Endothelial cell of umbilical vein (primary cell): ENCODE measurements at regions not wholly inside any gene's neighbourhood (a gene's known extent, or its start where the extent isn't known, plus 50 kb on each side); places are given as distances from the start of the nearest gene placed in this dataset.

ENCODE experiments used
- BruUV-seq: library from RNA; stranded (reverse); fragments of 400-500 nt; replicated peaks from 2 replicates; lab custom pipeline; 2021; lab: Mats Ljungman, UMichigan
- CTCF ChIA-PET: fragments of 300-600, 350-600 bp; sonication (Branson Sonifier 250); formaldehyde crosslinking; loops from one replicate; lab custom pipeline; 2021; ENCODE audit warnings: antibody characterized with exemption, inconsistent platforms; lab: Charles Lee
- POLR2A ChIA-PET: fragments of 300-600, 350-600 bp; sonication (Branson Sonifier 250); formaldehyde crosslinking; loops from one replicate; lab custom pipeline; 2021; ENCODE audit warnings: antibody characterized with exemption, inconsistent platforms; lab: Charles Lee
- DNase-seq: peaks from one replicate; pipeline ENCODE4 v3.0.0-alpha.2; 2011; ENCODE audit warnings: low read depth, low spot score
- FAIRE-seq: peaks from 2 replicates; lab custom pipeline; 2011; peaks lifted over from hg19 to GRCh38; lab: Jason Lieb, UNC
- H2AFZ ChIP-seq: 2 replicates; pipeline ENCODE4 v1.6.0; 2012; ENCODE audit warnings: low read depth, low read length, control low read depth, inconsistent platforms
- H3K27ac ChIP-seq: 2 replicates; pipeline ENCODE4 v1.5.1; 2011; ENCODE audit warnings: low read depth, mild to moderate bottlenecking, control low read depth, low read length, moderate library complexity; ENCODE audit not compliant: insufficient read depth
- H3K27me3 ChIP-seq, 2 experiments: 2 replicates each; pipeline versions ENCODE4 v1.6.0 to v1.6.1; 2011; ENCODE audit warnings: low read length in 2 of 2, mixed read lengths in 1 of 2; ENCODE audit not compliant: control insufficient read depth in 2 of 2, insufficient read depth in 2 of 2
- H3K36me3 ChIP-seq, 2 experiments: 2 replicates in 1 of 2; 3 replicates in 1 of 2; pipeline ENCODE4 v1.5.1; 2011; ENCODE audit warnings: low read length in 2 of 2, mild to moderate bottlenecking in 1 of 2, moderate library complexity in 1 of 2; ENCODE audit not compliant: control insufficient read depth in 2 of 2, insufficient read depth in 2 of 2; ENCODE audit errors: extremely low read depth in 1 of 2
- H3K4me1 ChIP-seq: 3 replicates; pipeline ENCODE4 v1.5.1; 2011; ENCODE audit warnings: mild to moderate bottlenecking, low read length; ENCODE audit not compliant: control insufficient read depth, insufficient read depth; ENCODE audit errors: extremely low read depth
- H3K4me2 ChIP-seq: 2 replicates; pipeline ENCODE4 v1.6.1; 2011; ENCODE audit warnings: low read length, control low read depth, mixed read lengths; ENCODE audit not compliant: insufficient read depth
- H3K4me3 ChIP-seq, 3 experiments: fragments of 200-600 bp in 1 of 3; sonication (generic), shearing (Covaris generic) in 1 of 3; replicated peaks in 1 of 3; 2 replicates each; pipeline ENCODE4 v1.5.1; 2011 to 2016; ENCODE audit warnings: control low read depth in 3 of 3, low read length in 3 of 3, mild to moderate bottlenecking in 2 of 3, inconsistent platforms in 1 of 3, low read depth in 1 of 3, moderate library complexity in 1 of 3; ENCODE audit not compliant: insufficient read depth in 1 of 3
- H3K79me2 ChIP-seq: 2 replicates; pipeline ENCODE4 v1.6.0; 2012; ENCODE audit warnings: low read length, inconsistent platforms; ENCODE audit not compliant: control insufficient read depth, insufficient read depth
- H3K9ac ChIP-seq: replicated peaks from 2 replicates; pipeline ENCODE3; 2011; ENCODE audit warnings: low read length, control low read depth; ENCODE audit not compliant: insufficient read depth; ENCODE audit errors: extremely low read depth
- H3K9me1 ChIP-seq: replicated peaks from 3 replicates; pipeline ENCODE4 v1.6.0; 2011; ENCODE audit warnings: mild to moderate bottlenecking, low read length; ENCODE audit not compliant: control insufficient read depth, insufficient read depth; ENCODE audit errors: extremely low read depth
- H3K9me3 ChIP-seq: replicated peaks from 2 replicates; pipeline ENCODE4 v1.5.1; 2012; ENCODE audit warnings: low read length, inconsistent platforms; ENCODE audit not compliant: control insufficient read depth, insufficient read depth
- H4K20me1 ChIP-seq: replicated peaks from 2 replicates; pipeline ENCODE3; 2011; ENCODE audit warnings: mild to moderate bottlenecking, low read length; ENCODE audit not compliant: control insufficient read depth, insufficient read depth; ENCODE audit errors: extremely low read depth
- EZH2 ChIP-seq: IDR thresholded peaks from 2 replicates; pipeline ENCODE4 v1.6.1; 2012; ENCODE audit warnings: borderline replicate concordance, low read depth, mild to moderate bottlenecking, moderate library complexity, low read length, inconsistent platforms; ENCODE audit not compliant: severe bottlenecking
- FOS ChIP-seq: IDR thresholded peaks from 2 replicates; pipeline ENCODE4 v1.6.1; 2011; ENCODE audit warnings: mild to moderate bottlenecking, low read length, moderate library complexity, borderline replicate concordance; ENCODE audit not compliant: insufficient read depth
- GATA2 ChIP-seq: IDR thresholded peaks from 2 replicates; pipeline ENCODE4 v1.7.0; 2011; ENCODE audit warnings: low read depth, mild to moderate bottlenecking, moderate library complexity, mixed read lengths, low read length; ENCODE audit not compliant: insufficient read length, insufficient read depth
- JUN ChIP-seq: IDR thresholded peaks from 2 replicates; pipeline ENCODE4 v1.6.1; 2011; ENCODE audit warnings: borderline replicate concordance, low read depth; ENCODE audit not compliant: insufficient read length, insufficient read depth
- MYC ChIP-seq: IDR thresholded peaks from one replicate; pipeline ENCODE4 v1.6.1; 2011; ENCODE audit warnings: mild to moderate bottlenecking, low read depth, low read length
- POLR2A ChIP-seq: IDR thresholded peaks from 2 replicates; pipeline ENCODE4 v1.6.1; 2012; ENCODE audit warnings: low read depth, mild to moderate bottlenecking, control low read depth, low read length
- POLR2AphosphoS5 ChIP-seq: IDR thresholded peaks from 2 replicates; pipeline ENCODE4 v1.6.1; 2012; ENCODE audit warnings: low read depth, mild to moderate bottlenecking, control low read depth, low read length, moderate library complexity; ENCODE audit not compliant: insufficient read depth
- dilution Hi-C: fragments of 300-500 bp; cut with MboI; formaldehyde crosslinking; loops from one replicate; pipeline ENCODE4 v1.15.0; 2019; ENCODE audit warnings: low sequenced_read_pairs; ENCODE audit not compliant: extremely low pct_ligation_motif_present
- intact Hi-C: fragments of 100-400 bp; cut with micrococcal nuclease; formaldehyde crosslinking; loops from one replicate; pipeline ENCODE4 v1.10.0; 2022
- TF ChIP-seq, protein P1 (sequence below), 2 donors: IDR thresholded peaks; 1 replicate in 1 of 2; 2 replicates in 1 of 2; pipeline ENCODE4 v1.5.1; 2011; ENCODE audit warnings: low read length in 2 of 2, mild to moderate bottlenecking in 2 of 2, moderate library complexity in 2 of 2, control low read depth in 1 of 2, inconsistent platforms in 1 of 2, low read depth in 1 of 2; ENCODE audit not compliant: insufficient read depth in 1 of 2; ENCODE audit errors: extremely low read depth in 1 of 2
- TF ChIP-seq, protein P2 (sequence below): IDR thresholded peaks from 2 replicates; pipeline ENCODE4 v1.6.1; 2011; ENCODE audit not compliant: insufficient read depth, insufficient read length

DNA sequence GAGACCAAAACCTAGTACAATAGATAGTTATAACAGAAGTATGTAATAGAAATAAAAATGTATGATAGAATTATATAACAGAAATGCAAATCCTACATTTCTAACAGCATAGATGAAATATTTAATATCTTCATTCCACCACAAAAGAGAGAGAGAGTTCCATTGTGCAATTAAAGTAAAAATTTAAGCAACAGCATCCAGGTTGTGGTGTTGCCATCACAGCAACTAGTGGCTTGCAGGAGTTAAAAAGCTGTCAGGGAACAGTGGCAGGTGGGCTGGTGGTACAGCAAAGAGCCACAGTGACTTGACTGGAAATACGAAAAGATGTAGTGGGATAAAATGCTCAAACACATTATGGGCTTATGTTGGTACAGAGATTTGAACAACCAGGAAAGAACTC is 57.1 kb upstream of the MDM1 start:
- Histone ChIP-seq H3K9me3 (no peaks in the 10 kb centered on the region), H3K4me1 (no peaks in the 10 kb centered on the region), H2AFZ (no peak overlapping the region), H3K9ac (no peak overlapping the region), H3K9me1 (no peaks in the 10 kb centered on the region), H3K27me3 (peaks cover 2 to 17% of the 10 kb centered on the region in 2 experiments), H3K4me3 (no peak overlapping the region), H3K36me3 (no peaks in the 10 kb centered on the region), H3K4me2 (no peak overlapping the region), H4K20me1 (no peaks in the 10 kb centered on the region), H3K79me2 (no peaks in the 10 kb centered on the region), H3K27ac (no peak overlapping the region)
- FAIRE-seq (no peak), DNase-seq (no peak)
- TF ChIP-seq, protein P1, sequence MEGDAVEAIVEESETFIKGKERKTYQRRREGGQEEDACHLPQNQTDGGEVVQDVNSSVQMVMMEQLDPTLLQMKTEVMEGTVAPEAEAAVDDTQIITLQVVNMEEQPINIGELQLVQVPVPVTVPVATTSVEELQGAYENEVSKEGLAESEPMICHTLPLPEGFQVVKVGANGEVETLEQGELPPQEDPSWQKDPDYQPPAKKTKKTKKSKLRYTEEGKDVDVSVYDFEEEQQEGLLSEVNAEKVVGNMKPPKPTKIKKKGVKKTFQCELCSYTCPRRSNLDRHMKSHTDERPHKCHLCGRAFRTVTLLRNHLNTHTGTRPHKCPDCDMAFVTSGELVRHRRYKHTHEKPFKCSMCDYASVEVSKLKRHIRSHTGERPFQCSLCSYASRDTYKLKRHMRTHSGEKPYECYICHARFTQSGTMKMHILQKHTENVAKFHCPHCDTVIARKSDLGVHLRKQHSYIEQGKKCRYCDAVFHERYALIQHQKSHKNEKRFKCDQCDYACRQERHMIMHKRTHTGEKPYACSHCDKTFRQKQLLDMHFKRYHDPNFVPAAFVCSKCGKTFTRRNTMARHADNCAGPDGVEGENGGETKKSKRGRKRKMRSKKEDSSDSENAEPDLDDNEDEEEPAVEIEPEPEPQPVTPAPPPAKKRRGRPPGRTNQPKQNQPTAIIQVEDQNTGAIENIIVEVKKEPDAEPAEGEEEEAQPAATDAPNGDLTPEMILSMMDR (IDR thresholded peaks at IDR 0.05; ENCODE audit: extremely low read depth in 1 of 2, insufficient read depth in 1 of 2, low read depth in 1 of 2, low read length in 2 of 2): no peak
- TF ChIP-seq MYC (no peak), EZH2 (no peak), POLR2A (no peak), GATA2 (no peak)
- POLR2A ChIA-PET: no interaction called here
- no TSS peak for BruUV-seq
- dilution Hi-C loops (no loop called here), intact Hi-C loops (no loop called here)
- CTCF ChIA-PET: no interaction called here

GRCh38 chr12:68391937-68392336 is 59.8 kb upstream of the MDM1 start:
- Histone ChIP-seq H3K9me1 (no peaks in the 10 kb centered on the region), H3K4me2 (no peak overlapping the region), H3K79me2 (no peaks in the 10 kb centered on the region), H3K27me3 (no peaks in the 10 kb centered on the region), H4K20me1 (no peaks in the 10 kb centered on the region), H3K27ac (no peak overlapping the region), H3K36me3 (no peaks in the 10 kb centered on the region), H3K4me1 (no peaks in the 10 kb centered on the region), H3K9me3 (no peaks in the 10 kb centered on the region), H3K9ac (no peak overlapping the region), H3K4me3 (no peak overlapping the region), H2AFZ (no peak overlapping the region)
- ChIA-PET CTCF (interaction anchor here (1.2 to 2.2 kb wide), 3 partner anchors 11 to 14 kb away, joined by 3 to 6 read pairs (median 4); no protein-coding TSS in a partner anchor), POLR2A (no interaction called here)
- FAIRE-seq (no peak), DNase-seq (no peak)
- no TSS peak for BruUV-seq
- TF ChIP-seq POLR2A: no peak
- TF ChIP-seq FOS: no peak
- TF ChIP-seq, protein P1 (IDR thresholded peaks at IDR 0.05; ENCODE audit: extremely low read depth in 1 of 2, insufficient read depth in 1 of 2, low read depth in 1 of 2, low read length in 2 of 2): no peak
- no peak for TF ChIP-seq GATA2
- TF ChIP-seq MYC: no peak
- no peak for TF ChIP-seq POLR2AphosphoS5
- TF ChIP-seq JUN: no peak
- TF ChIP-seq, protein P2, sequence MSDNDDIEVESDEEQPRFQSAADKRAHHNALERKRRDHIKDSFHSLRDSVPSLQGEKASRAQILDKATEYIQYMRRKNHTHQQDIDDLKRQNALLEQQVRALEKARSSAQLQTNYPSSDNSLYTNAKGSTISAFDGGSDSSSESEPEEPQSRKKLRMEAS: no peak
- no peak for TF ChIP-seq EZH2
- intact Hi-C loops (no loop called here), dilution Hi-C loops (no loop called here)
